ENCODE measurements at regions not wholly inside any gene's neighbourhood (a gene's known extent, or its start where the extent isn't known, plus 50 kb on each side); places are given as distances from the start of the nearest gene placed in this dataset.
"Not testable (repeated sequence)": the region's sequence is repeated elsewhere in the genome, so short reads cannot be mapped to it uniquely, and the experiment has no call there.

DNA sequence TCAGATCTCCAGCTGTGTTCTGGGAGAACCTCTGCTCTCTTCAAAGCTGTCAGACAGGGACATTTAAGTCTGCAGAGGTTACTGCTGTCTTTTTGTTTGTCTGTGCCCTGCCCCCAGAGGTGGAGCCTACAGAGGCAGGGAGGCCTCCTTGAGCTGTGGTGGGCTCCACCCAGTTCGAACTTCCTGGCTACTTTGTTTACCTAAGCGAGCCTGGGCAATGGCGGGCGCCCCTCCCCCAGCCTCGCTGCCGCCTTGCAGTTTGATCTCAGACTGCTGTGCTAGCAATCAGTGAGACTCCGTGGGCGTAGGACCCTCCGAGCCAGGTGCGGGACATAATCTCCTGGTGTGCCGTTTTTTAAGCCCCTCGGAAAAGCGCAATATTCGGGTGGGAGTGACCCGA is 171.2 kb downstream of the RBMX2 start:
- not testable (repeated sequence) for ATAC-seq (replicated peaks); H3K4me1 Mint-ChIP-seq; H3K27ac Mint-ChIP-seq; H3K9me3 Mint-ChIP-seq; H3K27me3 Mint-ChIP-seq; H3K36me3 Mint-ChIP-seq (ENCODE audit: low read depth); H3K4me3 Mint-ChIP-seq

Measured in activated T-helper 17 cell treated with anti-CD3 and anti-CD28 coated beads, Interleukin-2, amount 50 U/mL, for 72 hours (primary cell).